Esophagus muscularis mucosa (tissue), 4 donors: ENCODE measurements at regions not wholly inside any gene's neighbourhood (a gene's known extent, or its start where the extent isn't known, plus 50 kb on each side); places are given as distances from the start of the nearest gene placed in this dataset.

Source experiments
- DNase-seq: peaks from one replicate; pipeline ENCODE4 v3.0.0-alpha.2; 2017; ENCODE audit errors: extremely low spot score
- H3K27ac ChIP-seq, 4 donors: fragments of 200-600 bp; sonication (generic); replicated peaks in 1 of 4; 1 replicate in 3 of 4; 2 replicates in 1 of 4; pipeline ENCODE4 v1.5.1; 2016 to 2019; ENCODE audit warnings: mild to moderate bottlenecking in 1 of 4
- H3K27me3 ChIP-seq, 4 donors: fragments of 200-600 bp; sonication (generic); one replicate each; pipeline versions ENCODE4 v1.5.1 to v1.6.0; 2016 to 2019
- H3K36me3 ChIP-seq, 4 donors: fragments of 200-600 bp; sonication (generic); one replicate each; pipeline ENCODE4 v1.5.1; 2016 to 2019
- H3K4me1 ChIP-seq, 4 donors: fragments of 200-600 bp; sonication (generic); one replicate each; pipeline ENCODE4 v1.5.1; 2016 to 2019
- H3K4me3 ChIP-seq, 4 donors: fragments of 200-600 bp; sonication (generic); 1 replicate in 2 of 4; 2 replicates in 2 of 4; pipeline ENCODE4 v1.5.1; 2016 to 2019; ENCODE audit warnings: mild to moderate bottlenecking in 4 of 4, moderate library complexity in 1 of 4
- H3K9me3 ChIP-seq, 4 donors: fragments of 200-600 bp; sonication (generic); 1 replicate in 3 of 4; 2 replicates in 1 of 4; pipeline ENCODE4 v1.5.1; 2016 to 2019
- EP300 ChIP-seq: sonication (generic); formaldehyde crosslinking; IDR thresholded peaks from one replicate; pipeline ENCODE4 v1.6.1; 2017; ENCODE audit warnings: antibody characterized with exemption
- POLR2A ChIP-seq: fragments of 450-650 bp; IDR thresholded peaks from one replicate; pipeline ENCODE4 v1.6.1; 2017; ENCODE audit warnings: antibody characterized with exemption, moderate library complexity, mild to moderate bottlenecking, low read depth
- POLR2AphosphoS5 ChIP-seq, 2 donors: sonication (generic); formaldehyde crosslinking; IDR thresholded peaks; one replicate each; pipeline ENCODE4 v1.6.1; 2017; ENCODE audit warnings: antibody characterized with exemption in 2 of 2
- WGBS: methylation state at CpG from one replicate; pipeline ENCODE4 v1.1.5; 2018; 5-methylcytosine and 5-hydroxymethylcytosine counted together
- intact Hi-C: fragments of 100-400 bp; cut with DNase I; formaldehyde crosslinking; loops from one replicate; pipeline ENCODE4 v1.15.1; 2023
- TF ChIP-seq, protein P1 (sequence below), 3 experiments: fragments of 200-600 bp in 2 of 3; fragments of 450-650 bp in 1 of 3; sonication (generic) in 2 of 3; IDR thresholded peaks; one replicate each; pipeline ENCODE4 v1.5.1; 2017 to 2019; ENCODE audit warnings: antibody characterized with exemption in 3 of 3, mild to moderate bottlenecking in 2 of 3, moderate library complexity in 1 of 3

DNA sequence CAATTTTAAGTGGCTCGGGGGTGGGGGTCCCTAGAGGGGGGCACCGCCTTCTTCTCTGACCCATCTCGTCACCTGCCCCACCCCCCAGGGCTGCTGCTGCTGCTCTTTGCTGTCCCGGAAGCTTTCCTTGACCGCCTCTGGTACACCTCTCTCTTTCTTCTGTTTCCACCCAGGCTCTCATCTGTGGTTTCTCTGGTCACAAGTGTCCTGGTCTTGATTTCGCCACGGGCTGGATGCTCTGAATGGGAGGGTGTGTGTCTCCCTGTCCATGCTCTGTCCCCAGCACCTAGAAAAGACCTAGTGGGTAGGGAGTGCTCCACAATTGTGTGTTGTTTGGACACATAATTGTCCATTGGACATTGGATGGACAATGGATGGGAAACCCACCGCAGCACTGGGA is 134.7 kb upstream of the CIBAR2 start:
- no peak for DNase-seq
- H3K9me3 ChIP-seq = no peaks in the 10 kb centered on the region
- TF ChIP-seq POLR2AphosphoS5 (IDR thresholded peaks at IDR 0.05) = no peak
- no peak for TF ChIP-seq POLR2A
- TF ChIP-seq EP300 = no peak
- TF ChIP-seq, protein P1, sequence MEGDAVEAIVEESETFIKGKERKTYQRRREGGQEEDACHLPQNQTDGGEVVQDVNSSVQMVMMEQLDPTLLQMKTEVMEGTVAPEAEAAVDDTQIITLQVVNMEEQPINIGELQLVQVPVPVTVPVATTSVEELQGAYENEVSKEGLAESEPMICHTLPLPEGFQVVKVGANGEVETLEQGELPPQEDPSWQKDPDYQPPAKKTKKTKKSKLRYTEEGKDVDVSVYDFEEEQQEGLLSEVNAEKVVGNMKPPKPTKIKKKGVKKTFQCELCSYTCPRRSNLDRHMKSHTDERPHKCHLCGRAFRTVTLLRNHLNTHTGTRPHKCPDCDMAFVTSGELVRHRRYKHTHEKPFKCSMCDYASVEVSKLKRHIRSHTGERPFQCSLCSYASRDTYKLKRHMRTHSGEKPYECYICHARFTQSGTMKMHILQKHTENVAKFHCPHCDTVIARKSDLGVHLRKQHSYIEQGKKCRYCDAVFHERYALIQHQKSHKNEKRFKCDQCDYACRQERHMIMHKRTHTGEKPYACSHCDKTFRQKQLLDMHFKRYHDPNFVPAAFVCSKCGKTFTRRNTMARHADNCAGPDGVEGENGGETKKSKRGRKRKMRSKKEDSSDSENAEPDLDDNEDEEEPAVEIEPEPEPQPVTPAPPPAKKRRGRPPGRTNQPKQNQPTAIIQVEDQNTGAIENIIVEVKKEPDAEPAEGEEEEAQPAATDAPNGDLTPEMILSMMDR (IDR thresholded peaks at IDR 0.05) = no peak
- no peak overlapping the region for H3K4me3 ChIP-seq
- intact Hi-C loops = no loop called here
- H3K4me1 ChIP-seq = peaks cover 3 to 21% (median 12%) of the 10 kb centered on the region in 4 donors
- no peaks in the 10 kb centered on the region for H3K27me3 ChIP-seq
- H3K36me3 ChIP-seq = no peaks in the 10 kb centered on the region
- H3K27ac ChIP-seq = no peak overlapping the region
- 84% methylated on average over 8 of the region's 8 CpGs for WGBS

DNA sequence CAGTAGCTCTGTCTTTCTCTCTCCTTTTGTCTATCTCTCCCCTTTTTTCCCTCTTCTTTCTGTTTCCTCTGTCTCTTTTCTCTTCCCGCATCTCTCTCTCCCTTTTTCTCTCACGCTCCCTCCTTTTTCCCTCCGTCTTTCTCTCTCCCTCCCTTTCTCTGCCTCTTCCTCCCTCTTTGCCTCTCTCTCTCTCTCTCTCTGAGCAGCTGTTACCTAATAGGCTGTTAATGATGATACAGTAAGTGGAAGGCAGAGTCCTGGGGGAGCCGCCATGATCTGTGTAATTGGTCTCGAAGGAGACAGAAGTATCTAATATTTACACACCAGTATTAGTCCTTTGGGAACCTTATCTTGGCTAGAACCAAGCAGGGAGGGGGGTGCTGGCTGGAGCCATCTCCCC is 136.1 kb upstream of the CIBAR2 start:
- no peak for TF ChIP-seq POLR2A
- TF ChIP-seq, protein P1 (IDR thresholded peaks at IDR 0.05) = no peak
- no peak for TF ChIP-seq EP300
- TF ChIP-seq POLR2AphosphoS5 (IDR thresholded peaks at IDR 0.05) = no peak

DNA sequence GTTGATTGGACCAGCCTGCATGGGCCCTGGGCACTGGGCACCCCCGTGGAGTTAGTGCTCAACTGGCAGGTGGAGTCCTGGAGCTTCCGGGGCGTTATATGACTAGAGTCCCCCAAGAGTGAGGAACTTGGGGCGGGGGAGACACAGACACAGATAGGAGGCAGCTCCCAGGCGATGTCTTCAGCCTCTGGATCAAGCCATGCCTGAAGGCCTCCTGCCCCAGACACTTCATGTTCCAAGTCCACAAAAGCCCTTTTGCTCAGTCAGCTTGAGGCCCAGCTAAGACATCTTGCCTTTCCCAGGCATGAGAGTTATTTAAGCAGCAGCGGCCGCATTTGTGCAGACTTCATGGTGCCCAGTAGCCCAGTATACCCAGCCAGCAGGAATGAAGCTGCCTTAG is 136.6 kb upstream of the CIBAR2 start:
- intact Hi-C loops = no loop called here
- Histone ChIP-seq H3K36me3 (no peaks in the 10 kb centered on the region), H3K9me3 (no peaks in the 10 kb centered on the region), H3K4me1 (peaks cover 3 to 35% (median 14%) of the 10 kb centered on the region in 4 donors), H3K27me3 (no peaks in the 10 kb centered on the region), H3K4me3 (no peak overlapping the region), H3K27ac (no peak overlapping the region)
- DNase-seq = no peak
- TF ChIP-seq POLR2A (no peak), POLR2AphosphoS5 (IDR thresholded peaks at IDR 0.05) (no peak), EP300 (no peak)
- TF ChIP-seq, protein P1 (IDR thresholded peaks at IDR 0.05) = no peak
- WGBS = 97% methylated on average over 6 of the region's 7 CpGs

More for the DNA sequence above, 136.1 kb upstream of the CIBAR2 start:
- 91% methylated on average over 5 of the region's 5 CpGs for WGBS
- intact Hi-C loops = no loop called here
- no peaks in the 10 kb centered on the region for H3K36me3 ChIP-seq
- no peak for DNase-seq
- no peak overlapping the region for H3K4me3 ChIP-seq
- no peaks in the 10 kb centered on the region for H3K9me3 ChIP-seq
- peaks cover 3 to 31% (median 13%) of the 10 kb centered on the region in 4 donors for H3K4me1 ChIP-seq
- no peaks in the 10 kb centered on the region for H3K27me3 ChIP-seq
- H3K27ac ChIP-seq = no peak overlapping the region

DNA sequence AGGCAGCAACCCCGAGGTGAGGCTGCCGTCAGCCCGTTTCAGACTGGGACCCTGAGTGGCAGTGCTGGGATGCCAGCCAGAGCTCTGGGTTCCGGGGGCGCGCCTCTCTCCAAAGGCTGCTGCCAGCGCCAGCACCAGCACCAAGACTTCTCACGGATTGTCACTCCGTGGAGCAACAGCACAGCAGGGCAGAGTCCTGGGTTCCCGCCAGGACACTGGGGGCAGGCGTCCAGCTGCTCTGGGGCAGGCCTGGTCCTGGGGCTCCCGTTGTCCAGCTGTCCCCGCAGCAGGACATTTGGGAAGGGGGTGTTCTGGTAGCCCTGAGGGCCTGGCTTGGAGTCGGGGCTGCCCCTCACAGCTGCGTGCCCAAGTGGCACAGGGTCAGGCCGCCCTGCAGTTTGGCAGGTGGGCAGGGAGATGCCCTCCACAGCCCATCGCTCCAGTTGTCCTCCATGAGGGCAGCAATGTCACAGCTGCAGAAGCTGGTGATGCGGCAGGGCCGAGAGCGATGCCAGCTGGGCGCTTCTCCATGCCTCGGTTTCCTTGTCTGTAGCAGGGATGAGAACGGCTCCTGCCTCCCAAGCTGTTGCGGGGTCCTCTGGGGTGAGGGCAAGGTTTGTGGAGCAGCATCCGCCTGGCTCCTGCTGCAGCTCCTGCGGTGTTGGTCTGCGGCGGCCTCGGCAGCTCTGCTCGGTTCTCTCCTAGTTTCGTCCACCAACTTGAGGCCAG is 137.3 kb upstream of the CIBAR2 start:
- no peak overlapping the region for H3K4me3 ChIP-seq
- H3K36me3 ChIP-seq = no peaks in the 10 kb centered on the region
- no peak for DNase-seq
- H3K9me3 ChIP-seq = no peaks in the 10 kb centered on the region
- H3K27me3 ChIP-seq = no peaks in the 10 kb centered on the region
- TF ChIP-seq POLR2AphosphoS5 (IDR thresholded peaks at IDR 0.05) = no peak
- no peak for TF ChIP-seq EP300
- TF ChIP-seq, protein P1 (IDR thresholded peaks at IDR 0.05) = no peak
- H3K4me1 ChIP-seq = peaks cover 3 to 35% (median 14%) of the 10 kb centered on the region in 4 donors
- intact Hi-C loops = no loop called here
- H3K27ac ChIP-seq = no peak overlapping the region
- WGBS = 92% methylated on average over 18 of the region's 31 CpGs

DNA sequence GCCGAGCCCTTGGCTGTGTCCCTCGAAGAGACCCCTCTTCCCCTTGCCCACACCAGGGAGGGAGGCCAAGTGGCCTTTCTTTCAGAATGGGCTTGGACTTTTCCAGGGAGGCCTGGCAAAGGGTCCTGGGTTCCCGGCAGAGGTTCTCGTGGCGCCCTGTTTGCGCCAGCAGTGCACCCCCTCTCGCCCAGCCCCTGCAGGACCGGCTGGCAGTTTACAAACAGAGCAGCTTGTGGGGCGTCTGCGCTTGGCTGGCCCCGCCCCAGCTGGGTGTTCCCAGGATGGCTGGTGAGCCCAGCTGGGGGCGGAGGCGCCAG is 137.8 kb upstream of the CIBAR2 start:
- Histone ChIP-seq H3K27me3 (no peaks in the 10 kb centered on the region), H3K4me3 (no peak overlapping the region), H3K4me1 (peaks cover 3 to 35% (median 14%) of the 10 kb centered on the region in 4 donors), H3K36me3 (no peaks in the 10 kb centered on the region), H3K27ac (no peak overlapping the region), H3K9me3 (no peaks in the 10 kb centered on the region)
- 94% methylated on average over 11 of the region's 13 CpGs for WGBS
- no peak for DNase-seq
- TF ChIP-seq, protein P1 (IDR thresholded peaks at IDR 0.05) = no peak
- TF ChIP-seq POLR2AphosphoS5 (IDR thresholded peaks at IDR 0.05) (no peak), EP300 (no peak), POLR2A (no peak)
- intact Hi-C loops = no loop called here
